Left kidney (tissue), 1 donor: ENCODE measurements at regions not wholly inside any gene's neighbourhood (a gene's known extent, or its start where the extent isn't known, plus 50 kb on each side); places are given as distances from the start of the nearest gene placed in this dataset.
"Not testable (repeated sequence)": the region's sequence is repeated elsewhere in the genome, so short reads cannot be mapped to it uniquely, and the experiment has no call there.

ENCODE experiments used
- DNase-seq: peaks from one replicate; pipeline ENCODE4 v3.0.0-alpha.2; 2013

DNA sequence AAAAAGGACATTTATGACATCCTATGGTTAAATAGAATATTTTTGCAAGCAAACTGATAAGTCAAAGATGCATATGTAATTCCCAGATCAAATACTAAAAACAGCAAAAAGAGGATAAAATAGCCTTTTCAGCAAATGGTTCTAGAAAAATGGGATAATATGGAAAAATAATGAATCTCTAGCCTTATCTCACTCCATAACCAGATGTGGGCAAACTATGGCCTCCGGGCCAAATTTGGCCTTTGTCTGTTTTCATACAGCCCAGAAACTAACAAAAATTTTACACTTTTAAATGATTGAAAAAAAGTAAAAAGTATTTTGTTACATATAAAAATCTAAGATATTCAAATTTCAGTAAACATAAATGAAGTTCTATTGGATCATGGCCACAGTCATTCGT, 215.4 kb upstream of the PRSS1 start:
- no peak for DNase-seq

DNA sequence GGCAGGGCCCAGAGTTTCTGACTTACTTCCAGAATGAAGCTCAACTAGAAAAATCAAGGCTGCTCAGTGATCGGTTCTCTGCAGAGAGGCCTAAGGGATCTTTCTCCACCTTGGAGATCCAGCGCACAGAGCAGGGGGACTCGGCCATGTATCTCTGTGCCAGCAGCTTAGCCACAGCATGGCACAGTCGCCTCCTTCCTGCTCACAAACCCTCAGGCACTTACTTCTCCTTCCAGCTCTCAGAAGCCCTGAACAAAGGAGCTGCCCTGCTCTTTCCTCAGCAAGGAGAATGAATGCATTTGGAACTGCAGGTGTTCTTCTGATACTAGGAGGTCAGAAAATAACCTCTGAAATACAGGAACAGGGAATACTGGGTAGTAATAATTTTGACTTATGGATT, 219.7 kb upstream of the PRSS1 start:
- no peak for DNase-seq

DNA sequence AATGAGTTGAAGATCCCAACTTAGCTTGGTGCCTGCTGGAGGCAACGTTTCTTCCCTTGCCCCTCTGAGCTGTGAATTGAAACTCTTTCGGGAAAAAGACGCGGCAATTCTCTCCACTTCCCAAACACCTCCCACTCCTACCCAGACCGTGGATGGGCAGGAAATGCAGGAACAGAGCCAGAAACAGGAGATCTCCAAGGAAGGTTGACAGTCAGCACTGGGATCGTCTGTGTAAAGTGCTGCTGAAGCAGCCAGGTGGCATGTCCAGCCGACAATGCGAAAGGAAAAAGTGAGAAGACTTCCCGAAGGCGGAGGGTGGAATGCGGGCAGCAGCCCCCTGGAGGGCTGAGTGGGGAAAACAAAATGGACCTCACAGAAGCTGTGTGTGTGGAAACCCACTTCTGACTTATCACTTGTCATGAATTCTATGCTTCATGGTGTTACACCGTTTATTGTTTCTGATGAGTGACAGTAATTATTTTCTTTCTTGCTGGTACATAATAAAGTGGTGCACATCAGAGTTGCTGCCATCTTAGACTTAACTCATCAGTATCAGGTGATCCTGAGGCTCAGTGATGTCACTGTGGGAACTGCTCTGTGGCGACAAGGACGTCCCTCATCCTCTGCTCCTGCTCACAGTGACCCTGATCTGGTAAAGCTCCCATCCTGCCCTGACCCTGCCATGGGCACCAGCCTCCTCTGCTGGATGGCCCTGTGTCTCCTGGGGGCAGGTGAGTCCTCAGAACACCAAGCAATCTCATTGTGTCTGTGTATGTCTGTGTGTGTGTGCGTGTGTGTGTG, 220.5 kb upstream of the PRSS1 start:
- no peak for DNase-seq

DNA sequence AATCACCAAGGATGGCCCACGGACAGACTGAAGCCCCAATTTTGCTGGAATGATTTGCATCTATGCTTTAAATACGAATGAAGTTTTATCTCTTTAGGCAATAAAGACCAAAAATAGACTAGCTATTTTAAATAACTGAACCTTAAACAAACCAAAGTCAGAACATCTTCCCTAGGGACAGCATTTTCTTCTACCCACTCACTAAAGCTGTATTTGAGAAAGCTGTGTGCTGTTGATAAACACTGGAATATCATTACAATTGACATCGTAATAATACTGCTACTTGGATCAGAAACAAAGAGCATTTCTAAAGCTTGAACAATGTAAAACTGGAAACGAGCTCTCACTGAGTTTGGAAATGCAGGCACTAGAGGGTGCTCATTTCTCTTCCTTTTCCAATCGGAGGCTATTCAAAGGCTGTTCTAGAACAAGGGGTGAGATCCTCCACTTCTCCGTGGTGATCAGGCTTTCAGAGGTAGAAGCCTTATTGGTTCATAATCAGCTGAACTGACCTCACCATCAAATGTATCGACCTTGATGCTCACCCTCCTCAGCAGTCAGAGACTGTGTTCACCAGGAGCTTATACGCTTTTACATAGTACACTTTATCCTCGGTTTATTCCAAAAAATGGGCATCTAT, 225.3 kb upstream of the PRSS1 start:
- no peak for DNase-seq

DNA sequence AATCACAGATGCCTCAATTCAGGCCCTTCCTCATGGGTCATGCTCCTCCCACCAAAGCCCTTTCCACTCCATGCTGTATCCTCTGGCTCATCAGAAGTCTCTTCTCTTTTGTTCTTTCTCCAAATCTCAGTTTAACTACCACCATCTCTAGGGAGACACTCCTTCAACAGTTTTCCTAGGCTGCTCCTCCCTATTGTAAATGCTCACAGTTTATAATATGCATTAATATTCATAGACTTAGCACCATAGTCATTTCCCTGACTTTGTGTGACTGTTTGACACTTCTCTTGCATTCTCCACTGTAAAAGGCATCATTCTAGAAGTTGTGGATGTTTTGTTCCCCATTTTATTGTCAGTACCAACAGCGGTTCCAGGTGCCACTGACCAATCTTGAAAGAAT, 226.5 kb upstream of the PRSS1 start:
- DNase-seq, result no peak

DNA sequence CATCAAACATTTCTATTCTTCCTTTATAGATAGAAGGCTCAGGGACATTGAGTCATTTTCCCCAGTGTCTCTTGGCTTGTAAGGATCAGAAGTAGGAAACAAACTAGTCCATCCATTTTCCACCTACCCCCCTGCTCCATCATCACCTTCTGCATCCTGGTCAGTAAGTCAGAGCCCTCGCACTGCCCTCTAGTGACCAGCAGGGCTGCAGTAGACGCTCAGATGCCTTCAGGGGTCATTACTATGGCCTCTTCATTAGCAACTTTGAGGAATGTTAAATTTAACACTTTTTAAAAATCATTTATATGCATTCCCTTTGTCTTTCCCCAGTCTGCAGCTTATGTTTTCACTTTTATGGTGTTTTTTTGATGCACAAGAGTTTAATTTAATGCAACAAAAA, 228.4 kb upstream of the PRSS1 start:
- DNase-seq, result not testable (repeated sequence)

DNA sequence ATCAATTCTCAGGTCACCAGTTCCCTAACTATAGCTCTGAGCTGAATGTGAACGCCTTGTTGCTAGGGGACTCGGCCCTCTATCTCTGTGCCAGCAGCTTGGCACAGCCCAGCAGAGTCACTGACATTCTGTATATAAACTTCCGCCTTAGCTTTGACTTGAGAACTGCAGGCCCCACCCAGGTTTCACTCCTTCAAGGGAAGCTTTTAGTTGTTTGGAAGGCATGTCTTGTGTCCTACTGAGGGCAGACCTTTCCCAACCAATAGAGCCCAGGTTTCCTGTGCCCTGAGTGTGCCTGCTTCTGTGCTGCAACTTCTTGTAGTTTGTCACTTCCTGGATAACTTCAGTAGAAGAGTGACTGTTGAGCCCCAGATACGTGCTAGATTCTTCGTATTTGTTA, 228.8 kb upstream of the PRSS1 start:
- DNase-seq, result not testable (repeated sequence)

DNA sequence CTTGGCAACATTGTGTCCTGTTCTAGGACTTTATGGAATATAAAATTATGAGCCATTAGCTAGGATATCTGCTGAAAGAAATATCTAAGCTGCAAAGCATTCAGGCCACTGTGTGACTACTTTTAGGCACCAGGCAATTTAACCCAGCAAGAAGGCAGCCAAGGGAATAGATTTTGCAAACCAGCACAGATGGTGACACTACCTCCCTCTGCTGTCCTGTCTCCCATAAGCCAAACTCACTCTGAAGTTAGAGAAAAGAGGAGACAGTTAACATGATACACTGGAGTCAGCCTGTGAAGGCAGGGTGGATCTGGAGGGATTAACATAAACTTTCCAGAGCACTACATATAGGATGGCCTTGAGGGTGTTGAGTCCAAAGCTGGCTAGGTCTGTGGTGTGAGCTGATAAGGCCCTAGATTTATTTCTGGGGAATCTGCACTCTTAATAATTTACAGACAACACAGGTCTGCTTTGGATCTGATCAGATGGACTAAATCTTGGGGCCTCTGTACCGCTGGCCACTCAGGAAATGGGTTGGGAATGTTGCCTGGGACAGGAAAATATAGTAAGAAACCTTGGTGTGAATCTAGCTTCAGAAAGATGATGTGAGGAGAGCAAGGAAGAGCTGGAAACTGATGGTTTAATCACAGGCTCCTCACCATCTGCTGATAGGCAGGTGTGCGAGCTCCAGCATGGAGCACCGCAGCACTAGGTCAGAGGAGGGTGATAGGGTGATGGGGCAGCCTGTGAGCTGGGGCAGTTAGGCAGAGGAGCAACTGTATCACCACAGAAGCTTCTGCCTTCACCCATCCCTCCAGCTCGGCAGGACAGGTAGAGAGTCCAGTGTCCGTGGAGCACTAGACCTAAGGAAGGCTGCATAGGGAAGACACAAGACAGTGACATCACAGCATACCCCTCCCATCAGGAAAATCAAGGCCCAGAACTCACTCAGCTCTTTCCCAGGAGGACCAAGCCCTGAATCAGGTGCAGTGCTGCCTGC, 229.9 kb upstream of the PRSS1 start:
- no peak for DNase-seq

DNA sequence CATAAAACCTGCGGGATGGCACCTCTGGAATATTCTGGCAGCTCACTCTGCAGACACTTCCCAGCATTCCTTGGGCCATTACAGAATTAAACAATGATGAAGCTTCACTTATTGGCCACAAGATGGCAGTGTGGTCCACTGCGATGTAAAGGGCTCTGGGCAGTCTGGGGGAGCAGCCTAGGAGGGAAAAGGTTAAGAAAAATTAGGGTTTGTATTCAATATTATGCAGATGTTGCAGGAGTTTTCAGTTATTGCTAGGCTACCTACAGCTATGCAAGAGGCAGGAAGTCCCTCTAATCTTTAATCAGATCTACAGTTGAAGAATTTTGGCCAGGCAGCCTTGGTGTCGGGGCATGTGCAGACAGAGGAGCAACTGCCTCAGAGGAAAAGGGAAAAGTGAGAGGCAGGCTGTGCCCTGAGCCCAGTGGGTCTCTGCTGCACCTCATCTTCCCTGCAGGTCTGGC, 233.2 kb upstream of the PRSS1 start:
- peak; percentile 63 for DNase-seq

DNA sequence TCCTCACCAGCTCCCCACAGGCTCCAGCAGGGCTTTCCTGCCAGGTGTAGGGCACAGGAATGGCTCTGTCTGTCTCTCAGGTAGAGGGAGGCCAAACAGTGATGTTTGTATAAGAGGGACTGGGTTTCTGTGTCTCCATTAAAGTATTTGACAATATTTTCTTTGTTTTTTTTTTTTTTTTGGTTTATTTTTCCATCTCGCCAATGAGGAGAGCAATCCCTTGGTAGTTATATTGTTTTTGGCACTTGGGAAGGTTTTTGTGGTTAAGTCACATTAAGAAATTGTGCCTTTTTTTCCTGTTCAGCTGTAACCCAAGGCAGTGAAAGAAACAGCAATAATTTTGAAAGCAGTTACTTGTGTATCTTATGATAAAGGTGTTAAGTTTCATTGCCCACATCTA, 234.6 kb upstream of the PRSS1 start:
- DNase-seq, result not testable (repeated sequence)

DNA sequence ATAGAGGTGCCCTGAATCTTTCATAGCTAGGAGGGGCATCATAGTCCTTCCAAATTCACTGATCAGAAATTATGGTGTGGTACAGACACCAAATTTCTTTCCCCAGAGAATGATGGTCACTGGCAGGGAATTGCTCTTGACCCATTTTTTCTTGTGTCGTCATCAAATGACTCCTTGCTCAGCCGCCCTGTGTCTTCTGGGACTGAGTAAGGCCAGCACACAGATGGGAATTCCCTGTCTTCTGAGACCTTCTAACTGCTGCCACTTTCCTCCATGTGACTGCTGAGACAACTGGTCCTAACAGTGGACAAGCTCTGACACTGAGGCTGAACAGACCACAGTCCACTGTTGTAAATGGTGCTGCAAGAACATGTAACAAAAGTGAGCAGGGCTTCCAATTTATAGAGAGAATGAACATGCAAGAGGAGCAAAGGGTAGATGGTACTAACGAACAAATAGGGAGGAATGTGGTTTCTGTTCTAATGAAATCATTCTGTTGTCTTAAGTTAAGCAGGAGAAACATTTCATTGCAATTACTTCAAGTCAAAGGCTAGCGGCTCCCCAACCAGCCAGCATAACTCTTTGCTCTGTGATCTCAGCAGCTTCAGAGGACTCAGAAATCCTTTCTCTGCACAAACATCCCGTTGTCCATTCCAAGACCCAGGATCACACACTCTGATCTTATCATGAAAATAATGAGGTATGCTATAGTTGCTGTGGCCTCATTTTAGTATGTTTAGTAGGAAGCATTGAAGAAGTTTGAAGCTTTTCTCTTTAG, 235.9 kb upstream of the PRSS1 start:
- no peak for DNase-seq

DNA sequence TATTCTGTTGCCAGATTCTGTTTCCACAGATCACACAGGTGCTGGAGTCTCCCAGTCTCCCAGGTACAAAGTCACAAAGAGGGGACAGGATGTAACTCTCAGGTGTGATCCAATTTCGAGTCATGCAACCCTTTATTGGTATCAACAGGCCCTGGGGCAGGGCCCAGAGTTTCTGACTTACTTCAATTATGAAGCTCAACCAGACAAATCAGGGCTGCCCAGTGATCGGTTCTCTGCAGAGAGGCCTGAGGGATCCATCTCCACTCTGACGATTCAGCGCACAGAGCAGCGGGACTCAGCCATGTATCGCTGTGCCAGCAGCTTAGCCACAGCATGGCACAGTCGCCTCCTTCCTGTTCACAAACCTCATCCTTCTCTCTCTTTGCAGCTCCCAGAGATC, 237.5 kb upstream of the PRSS1 start:
- no peak for DNase-seq

DNA sequence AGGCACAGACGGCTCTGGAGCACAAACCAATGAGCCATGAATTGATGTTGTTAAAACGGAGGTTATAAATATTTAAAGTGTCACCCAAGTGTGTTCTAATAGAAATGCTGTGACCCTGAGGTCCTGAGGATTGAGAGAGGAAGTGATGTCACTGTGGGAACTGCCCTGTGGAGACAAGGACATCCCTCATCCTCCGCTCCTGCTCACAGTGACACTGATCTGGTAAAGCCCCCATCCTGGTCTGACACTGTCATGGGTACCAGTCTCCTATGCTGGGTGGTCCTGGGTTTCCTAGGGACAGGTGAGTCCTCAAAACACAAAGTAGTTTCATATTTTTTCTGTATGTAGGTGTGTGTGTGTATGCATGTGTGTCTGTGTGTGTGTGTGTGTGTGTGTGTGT, 237.9 kb upstream of the PRSS1 start:
- no peak for DNase-seq

DNA sequence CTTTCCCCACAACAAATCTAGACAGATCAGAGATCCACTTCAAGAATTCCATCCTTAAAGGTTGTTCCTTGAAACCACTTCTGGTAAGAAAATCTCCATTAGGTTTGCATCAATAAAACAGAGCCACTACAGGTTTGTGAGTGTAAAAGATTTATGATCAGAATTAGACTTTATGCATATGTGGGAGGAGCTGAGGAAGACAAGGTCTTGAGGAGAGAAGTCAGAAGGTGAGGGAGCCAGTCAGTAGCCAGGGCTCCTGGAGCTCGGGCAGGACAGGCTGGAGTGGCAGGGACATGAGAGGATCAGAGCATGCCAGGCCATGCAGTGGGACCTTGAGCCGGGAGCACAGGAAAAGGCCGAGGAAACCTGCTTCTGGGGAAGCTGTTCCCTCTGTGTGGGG, 240.0 kb upstream of the PRSS1 start:
- not testable (repeated sequence) for DNase-seq

DNA sequence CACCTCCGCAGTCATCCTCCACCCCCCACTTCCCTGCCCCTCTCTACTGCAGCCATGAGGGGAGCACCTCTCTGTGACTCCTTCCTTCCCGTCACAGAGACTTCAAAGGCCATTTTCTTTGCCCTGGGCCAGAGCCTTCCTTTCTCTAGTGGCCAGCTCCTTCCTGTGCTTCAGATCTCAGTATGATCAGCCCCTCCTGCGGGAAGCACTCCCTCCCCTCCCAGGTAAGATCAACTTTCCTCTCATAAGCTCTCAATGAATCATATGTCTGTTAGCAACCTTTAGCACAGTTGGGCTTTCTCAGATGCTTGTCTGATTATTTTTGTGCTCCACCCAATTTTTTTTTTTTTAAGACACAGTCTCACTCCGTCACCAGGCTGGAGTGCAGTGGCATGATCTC, 241.0 kb upstream of the PRSS1 start:
- DNase-seq, result no peak

DNA sequence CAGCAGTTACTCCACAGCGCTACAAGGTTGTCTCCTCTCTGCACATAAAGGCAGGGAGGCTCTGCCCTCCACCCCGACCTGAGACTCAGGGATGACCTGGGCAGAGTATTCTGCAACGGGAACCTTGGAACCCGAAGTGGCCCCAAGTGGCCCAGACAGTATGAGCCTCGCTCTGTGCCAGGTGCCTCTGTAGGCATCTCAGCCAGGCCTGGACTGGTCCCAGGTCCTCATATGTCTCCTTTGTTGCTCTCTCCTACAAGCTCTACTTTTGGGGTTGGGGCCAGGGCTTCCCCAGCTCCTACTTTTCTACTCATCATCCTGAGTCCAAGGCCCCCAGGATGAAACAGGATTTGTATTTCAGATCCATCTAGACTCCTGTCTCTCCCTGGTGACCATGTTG, 241.5 kb upstream of the PRSS1 start:
- DNase-seq, result no peak

DNA sequence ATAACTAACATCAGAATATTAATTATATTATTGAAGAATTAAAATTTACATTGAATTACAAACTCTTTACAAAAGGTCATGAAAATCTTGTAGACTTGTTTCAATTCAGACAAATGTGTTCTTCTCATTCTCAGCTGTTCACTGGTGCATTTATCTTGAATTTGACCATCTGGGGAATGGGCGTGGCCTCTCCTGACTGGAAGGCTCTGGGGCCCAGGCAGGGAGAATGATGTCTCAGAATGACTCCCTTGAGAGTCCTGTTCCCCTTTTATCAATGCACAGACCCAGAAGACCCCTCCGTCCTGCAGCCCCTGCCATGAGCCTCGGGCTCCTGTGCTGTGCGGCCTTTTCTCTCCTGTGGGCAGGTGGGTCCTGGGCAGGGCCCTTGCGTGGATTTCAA, 242.2 kb upstream of the PRSS1 start:
- DNase-seq, result not testable (repeated sequence)

DNA sequence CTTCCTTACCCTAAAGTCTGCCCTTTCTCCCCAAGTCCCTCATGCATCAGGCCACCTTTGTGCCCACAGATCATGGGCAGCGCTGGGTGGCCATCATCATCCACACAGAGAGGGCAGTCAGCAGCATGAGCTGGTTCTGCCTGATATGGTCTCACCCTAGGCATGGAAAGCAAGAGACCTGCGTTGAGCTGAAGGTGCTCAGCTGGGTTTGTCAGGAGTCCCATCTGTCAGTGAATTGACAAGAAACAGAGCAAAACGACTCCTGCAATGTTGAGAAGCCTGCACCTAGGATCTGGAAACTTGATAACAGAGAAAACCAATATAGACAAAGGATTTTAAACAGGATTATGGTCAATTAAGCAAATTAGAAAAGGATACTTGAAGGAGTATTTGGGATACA, 242.7 kb upstream of the PRSS1 start:
- no peak for DNase-seq

DNA sequence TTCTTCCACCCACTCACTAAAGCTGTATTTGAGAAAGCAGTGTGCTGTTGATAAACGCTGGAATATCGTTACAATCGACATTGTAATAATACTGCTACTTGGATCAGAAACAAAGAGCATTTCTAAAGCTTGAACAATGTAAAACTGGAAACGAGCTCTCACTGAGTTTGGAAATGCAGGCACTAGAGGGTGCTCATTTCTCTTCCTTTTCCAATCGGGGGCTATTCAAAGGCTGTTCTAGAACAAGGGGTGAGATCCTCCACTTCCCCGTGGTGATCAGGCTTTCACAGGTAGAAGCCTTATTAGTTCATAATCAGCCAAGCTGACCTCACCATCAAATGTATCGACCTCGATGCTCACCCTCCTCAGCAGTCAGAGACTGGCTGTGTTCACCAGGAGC, 245.3 kb upstream of the PRSS1 start:
- DNase-seq, result not testable (repeated sequence)

DNA sequence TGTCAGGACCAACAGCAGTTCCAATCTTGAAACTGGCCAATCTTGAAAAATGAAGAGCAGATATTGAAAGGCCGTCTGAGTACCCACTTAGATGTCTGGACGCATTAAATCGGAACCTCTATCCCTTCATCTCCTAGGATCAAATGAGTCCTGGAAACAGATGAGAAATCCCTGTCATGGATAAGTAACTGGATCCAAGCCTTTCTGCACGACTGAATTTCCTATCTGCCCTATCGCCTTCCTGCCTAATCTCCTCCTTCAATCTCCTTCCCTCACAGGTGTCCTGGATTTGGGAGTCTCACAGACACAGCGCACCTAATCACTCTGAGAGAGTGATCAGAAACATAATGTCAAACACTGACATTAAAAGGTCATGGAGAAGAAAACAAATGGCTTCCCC, 245.2 kb upstream of the PRSS58 start:
- no peak for DNase-seq

DNA sequence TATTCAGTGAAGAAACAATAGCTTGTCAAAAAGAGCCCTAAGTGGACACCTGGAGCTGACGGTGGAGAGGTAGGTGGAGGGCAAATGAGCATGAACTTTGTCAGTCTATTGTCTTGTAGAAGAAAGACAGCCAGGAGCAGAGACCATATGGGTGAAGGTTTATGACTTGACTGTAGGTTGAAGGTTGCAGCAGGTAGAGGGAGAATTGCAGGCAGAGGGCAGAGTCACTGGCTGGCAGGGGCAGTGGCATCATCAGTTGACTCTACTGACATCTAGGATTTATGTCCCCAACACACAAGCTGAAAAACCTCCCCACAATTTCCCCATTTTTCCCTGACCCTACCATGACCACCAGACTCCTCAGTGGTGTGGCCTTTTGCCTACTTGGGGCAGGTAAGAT, 243.6 kb upstream of the PRSS58 start:
- DNase-seq, result no peak

DNA sequence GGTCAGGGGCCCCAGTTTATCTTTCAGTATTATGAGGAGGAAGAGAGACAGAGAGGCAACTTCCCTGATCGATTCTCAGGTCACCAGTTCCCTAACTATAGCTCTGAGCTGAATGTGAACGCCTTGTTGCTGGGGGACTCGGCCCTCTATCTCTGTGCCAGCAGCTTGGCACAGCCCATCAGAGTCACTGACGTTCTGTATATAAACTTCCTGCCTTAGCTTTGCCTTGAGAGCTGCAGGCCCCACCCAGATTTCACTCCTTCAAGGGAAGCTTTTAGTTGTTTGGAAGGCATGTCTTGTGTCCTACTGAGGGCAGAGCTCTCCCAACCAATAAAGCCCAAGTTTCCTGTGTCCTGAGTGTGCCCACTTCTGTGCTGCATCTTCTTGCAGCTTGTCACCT, 242.5 kb upstream of the PRSS58 start:
- no peak for DNase-seq
